Activated T-cell treated with anti-CD3 and anti-CD28 coated beads, Interleukin-2, amount 50 U/mL, for 4 hours (primary cell): ENCODE measurements at regions not wholly inside any gene's neighbourhood (a gene's known extent, or its start where the extent isn't known, plus 50 kb on each side); places are given as distances from the start of the nearest gene placed in this dataset.
"Not testable (repeated sequence)": the region's sequence is repeated elsewhere in the genome, so short reads cannot be mapped to it uniquely, and the experiment has no call there.

Source experiments
- ATAC-seq, 2 donors: fragments of 200-7000 bp; cut with Tn5 transposase; one replicate each; pipeline ENCODE4 v1.10.0; 2021
- DNase-seq: peaks from one replicate; pipeline ENCODE4 v3.0.0-alpha.2; 2020
- H3K27me3 Mint-ChIP-seq: one replicate; pipeline ENCODE4 v1.8.0; 2021; ENCODE audit warnings: low read depth, mixed read lengths
- H3K36me3 Mint-ChIP-seq: one replicate; pipeline ENCODE4 v1.8.0; 2022; ENCODE audit warnings: mixed read lengths; ENCODE audit not compliant: insufficient read depth
- H3K4me1 Mint-ChIP-seq: one replicate; pipeline ENCODE4 v1.8.0; 2021; ENCODE audit warnings: low read depth, mixed read lengths
- H3K4me3 Mint-ChIP-seq: one replicate; pipeline ENCODE4 v1.8.0; 2021; ENCODE audit warnings: mild to moderate bottlenecking, moderate library complexity, mixed read lengths
- H3K9me3 Mint-ChIP-seq: one replicate; pipeline ENCODE4 v1.8.0; 2021; ENCODE audit warnings: mixed read lengths

DNA sequence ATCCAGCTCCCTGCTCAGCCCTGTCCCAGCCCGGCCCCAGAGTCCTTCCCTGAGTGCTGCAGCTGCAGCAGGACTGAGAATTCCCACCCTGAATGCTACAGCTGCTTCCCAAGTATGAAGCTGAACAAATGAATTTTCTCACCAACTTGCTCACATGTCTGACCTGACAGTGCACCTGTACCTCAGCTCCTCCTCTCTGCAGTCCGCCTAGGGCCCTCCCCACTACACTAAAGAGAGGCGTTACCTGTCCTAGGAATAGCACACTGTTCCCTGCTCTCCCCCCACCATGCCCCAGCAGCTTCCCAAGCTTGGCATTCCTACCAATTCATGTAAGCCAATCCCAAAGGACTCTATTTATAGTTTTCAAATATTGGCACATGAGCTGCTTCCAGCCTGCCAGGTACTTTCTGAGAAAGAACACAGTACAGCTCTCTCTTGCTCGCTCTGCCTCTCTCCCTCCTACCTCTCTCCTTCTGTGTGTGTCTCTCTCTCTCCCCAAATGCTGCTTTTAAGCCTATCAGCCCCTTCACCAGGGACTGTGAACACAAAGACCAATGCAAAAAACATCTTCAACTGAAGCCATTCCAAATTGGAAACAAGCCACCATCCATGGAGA is 400.1 kb downstream of the TNS3 start:
- H3K4me3 Mint-ChIP-seq = no peak overlapping the region
- ATAC-seq (no peak), DNase-seq (no peak)
- no peaks in the 10 kb centered on the region for H3K9me3 Mint-ChIP-seq
- no peaks in the 10 kb centered on the region for H3K36me3 Mint-ChIP-seq
- H3K4me1 Mint-ChIP-seq = no peaks in the 10 kb centered on the region
- no peaks in the 10 kb centered on the region for H3K27me3 Mint-ChIP-seq

DNA sequence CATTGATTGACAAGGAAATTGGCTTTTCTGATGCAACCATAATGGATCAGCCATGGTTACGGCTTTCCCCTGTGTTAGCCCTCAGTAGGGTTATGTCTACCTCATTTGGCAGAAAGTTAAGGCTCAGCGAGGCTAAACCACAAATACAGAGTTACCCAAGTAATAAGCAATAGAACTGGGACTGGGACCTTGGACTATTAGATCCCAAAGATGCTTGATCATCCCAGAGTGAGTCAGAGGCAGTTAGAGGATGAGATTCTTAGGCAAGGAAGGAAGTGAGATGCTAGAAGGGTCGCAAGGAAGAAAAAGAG is 401.4 kb downstream of the TNS3 start:
- Mint-ChIP-seq H3K27me3 (no peaks in the 10 kb centered on the region), H3K9me3 (peaks cover 6% of the 10 kb centered on the region), H3K4me1 (no peaks in the 10 kb centered on the region), H3K4me3 (no peak overlapping the region), H3K36me3 (no peaks in the 10 kb centered on the region)
- ATAC-seq (no peak), DNase-seq (no peak)

DNA sequence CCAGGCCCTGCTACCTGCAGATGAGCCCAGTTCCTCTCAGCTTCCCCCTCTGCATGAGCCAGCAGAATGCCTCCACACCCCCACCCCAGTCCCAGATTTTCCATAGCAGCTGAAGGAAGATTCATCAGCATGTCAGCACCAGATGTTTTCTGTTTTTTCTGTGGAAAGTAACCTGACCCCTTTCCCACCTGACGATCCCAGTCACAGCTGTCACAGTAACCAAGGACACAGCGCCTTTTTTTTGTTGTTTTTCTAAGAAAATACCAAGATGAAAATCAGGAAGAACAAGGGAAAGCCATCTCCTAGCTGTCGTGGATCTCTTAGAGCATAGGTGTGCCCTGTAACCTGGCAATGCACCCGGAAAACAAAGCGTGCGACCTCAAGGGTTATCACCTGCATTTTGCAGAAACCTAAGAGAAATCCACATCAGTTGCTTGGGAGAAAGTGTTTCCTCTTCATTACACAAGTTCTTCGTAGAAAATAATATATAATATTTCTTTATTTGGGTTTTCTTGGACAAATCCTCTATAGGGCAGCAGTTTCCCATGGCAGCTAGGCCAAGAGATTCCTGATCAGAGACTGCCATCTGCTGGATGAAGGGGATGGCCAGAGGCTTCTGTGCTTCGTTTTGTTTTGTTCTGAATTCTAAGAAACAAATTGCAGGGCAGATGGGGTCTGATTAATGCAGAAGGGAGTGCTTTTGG is 401.9 kb downstream of the TNS3 start:
- Mint-ChIP-seq H3K4me1 (no peaks in the 10 kb centered on the region), H3K27me3 (no peaks in the 10 kb centered on the region), H3K4me3 (no peak overlapping the region), H3K36me3 (no peaks in the 10 kb centered on the region), H3K9me3 (peaks cover 6% of the 10 kb centered on the region)
- no peak for ATAC-seq
- no peak for DNase-seq

DNA sequence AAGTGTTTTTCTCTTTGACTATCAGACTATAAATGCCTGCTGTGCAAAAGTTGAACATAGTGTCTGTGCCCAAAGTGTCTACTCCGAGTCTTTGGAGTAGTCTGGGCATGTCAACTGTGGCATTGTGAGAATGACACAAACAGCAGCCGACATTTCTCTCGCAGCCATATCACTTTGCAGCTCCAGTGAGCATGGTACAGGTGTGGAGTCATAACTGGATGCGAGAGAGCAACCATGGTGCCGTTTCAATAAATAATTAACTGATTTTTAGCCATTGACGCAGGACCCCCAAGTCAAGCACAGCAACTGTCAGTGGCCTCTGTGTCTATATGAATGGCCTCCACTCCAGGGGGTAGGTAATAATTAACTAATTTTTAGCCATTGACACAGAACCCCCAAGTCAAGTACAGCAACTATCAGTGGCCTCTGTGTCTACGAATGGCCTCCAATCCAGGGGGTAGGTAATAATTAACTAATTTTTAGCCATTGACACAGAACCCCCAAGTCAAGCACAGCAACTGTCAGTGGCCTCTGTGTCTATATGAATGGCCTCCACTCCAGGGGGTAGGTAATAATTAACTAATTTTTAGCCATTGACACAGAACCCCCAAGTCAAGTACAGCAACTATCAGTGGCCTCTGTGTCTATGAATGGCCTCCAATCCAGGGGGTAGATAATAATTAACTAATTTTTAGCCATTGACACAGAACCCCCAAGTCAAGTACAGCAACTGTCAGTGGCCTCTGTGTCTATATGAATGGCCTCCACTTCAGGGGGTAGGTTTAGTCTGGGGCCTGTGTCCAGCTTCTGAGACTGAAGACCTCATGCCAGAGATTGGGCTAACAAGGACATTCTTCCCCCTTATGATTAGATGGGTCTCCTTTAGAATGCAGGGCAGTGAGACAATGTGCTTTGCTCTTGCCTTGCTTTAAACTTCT is 409.0 kb downstream of the TNS3 start:
- H3K4me1 Mint-ChIP-seq, H3K9me3 Mint-ChIP-seq, H3K4me3 Mint-ChIP-seq, H3K27me3 Mint-ChIP-seq, H3K36me3 Mint-ChIP-seq, DNase-seq, ATAC-seq: not testable (repeated sequence)

DNA sequence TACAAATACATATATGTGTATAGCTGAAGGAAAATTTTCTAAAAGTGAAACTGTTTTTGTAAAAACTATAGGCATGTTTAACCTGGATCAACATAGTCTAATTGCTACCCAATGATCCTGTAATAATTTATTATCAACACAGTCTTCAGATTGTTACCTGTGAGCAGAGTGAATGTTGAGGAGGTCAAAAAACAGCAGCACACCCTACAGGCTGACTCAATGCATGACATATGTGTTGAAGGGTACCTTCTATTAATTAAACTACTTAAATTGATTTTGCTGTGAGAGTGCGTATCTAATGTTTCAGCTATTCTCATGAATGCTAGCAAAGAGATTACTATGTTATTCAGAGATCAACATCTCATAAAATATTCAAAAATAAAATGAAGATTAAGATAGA is 411.4 kb downstream of the TNS3 start:
- no peaks in the 10 kb centered on the region for H3K9me3 Mint-ChIP-seq
- no peaks in the 10 kb centered on the region for H3K4me1 Mint-ChIP-seq
- no peak for DNase-seq
- ATAC-seq = no peak
- H3K36me3 Mint-ChIP-seq = no peaks in the 10 kb centered on the region
- H3K27me3 Mint-ChIP-seq = no peaks in the 10 kb centered on the region
- H3K4me3 Mint-ChIP-seq = no peak overlapping the region

DNA sequence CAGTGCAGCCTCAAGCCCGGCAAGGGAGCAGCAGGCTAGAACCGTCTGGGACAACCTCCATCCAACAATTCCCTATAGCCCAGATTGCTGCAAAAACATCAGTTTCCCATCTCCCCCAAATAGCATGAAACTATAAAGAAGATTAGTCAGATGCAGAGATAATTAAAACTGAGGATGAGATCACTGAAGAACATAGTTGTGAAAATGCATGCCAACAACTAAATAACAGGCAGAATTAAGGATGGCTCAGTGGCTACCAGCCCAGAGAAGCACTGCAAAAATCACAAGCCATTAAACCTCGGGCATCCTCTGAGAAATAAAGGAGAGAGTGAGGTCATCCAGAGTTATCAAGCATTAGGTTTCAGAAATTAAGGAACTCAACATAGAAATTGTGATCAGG is 427.1 kb downstream of the TNS3 start:
- no peak for DNase-seq
- Mint-ChIP-seq H3K27me3 (peaks cover 2% of the 10 kb centered on the region), H3K4me1 (no peaks in the 10 kb centered on the region), H3K36me3 (no peaks in the 10 kb centered on the region), H3K9me3 (no peaks in the 10 kb centered on the region), H3K4me3 (no peak overlapping the region)
- ATAC-seq = no peak

DNA sequence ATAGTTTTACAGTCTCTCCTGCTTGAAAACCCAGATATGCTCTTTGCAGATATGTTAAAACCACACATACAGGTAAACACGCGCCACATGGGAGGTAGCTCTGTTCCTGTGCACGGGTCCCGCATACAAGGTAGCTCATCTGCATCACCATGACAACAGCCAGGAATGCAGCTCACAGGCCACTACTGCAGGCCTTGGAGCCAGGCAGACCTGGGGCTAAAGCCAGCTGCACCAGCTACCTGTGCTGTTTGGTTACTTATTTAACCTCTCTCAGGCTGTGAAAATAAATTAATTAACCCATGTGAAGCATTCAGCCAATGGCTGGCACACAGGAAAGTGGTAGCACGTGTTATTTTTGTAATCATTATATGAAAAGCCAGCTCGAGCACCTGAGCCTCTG is 428.3 kb downstream of the TNS3 start:
- ATAC-seq = no peak
- no peak for DNase-seq
- Mint-ChIP-seq H3K36me3 (no peaks in the 10 kb centered on the region), H3K4me1 (no peaks in the 10 kb centered on the region), H3K27me3 (peaks cover 2% of the 10 kb centered on the region), H3K4me3 (no peak overlapping the region), H3K9me3 (no peaks in the 10 kb centered on the region)

DNA sequence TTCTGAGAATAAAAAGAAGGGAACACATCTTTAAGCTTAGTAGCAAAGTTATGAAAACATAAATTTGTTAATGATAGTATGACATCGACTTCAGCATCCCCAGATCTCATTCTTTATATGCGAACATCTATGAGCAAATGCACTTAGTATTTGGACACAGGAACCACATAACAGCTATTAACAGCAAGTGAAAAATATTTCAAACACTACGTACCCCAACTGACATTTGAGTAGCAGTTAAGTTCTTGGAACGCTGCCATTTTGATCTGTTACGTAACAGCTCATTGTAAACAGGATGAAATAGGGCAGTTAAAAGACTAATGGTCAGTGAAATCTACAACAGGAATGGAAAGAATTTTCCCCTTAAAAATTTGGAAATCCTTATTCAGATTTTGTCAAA is 428.9 kb downstream of the TNS3 start:
- H3K4me3 Mint-ChIP-seq = no peak overlapping the region
- no peak for ATAC-seq
- H3K36me3 Mint-ChIP-seq = no peaks in the 10 kb centered on the region
- no peaks in the 10 kb centered on the region for H3K4me1 Mint-ChIP-seq
- DNase-seq = no peak
- no peaks in the 10 kb centered on the region for H3K9me3 Mint-ChIP-seq
- H3K27me3 Mint-ChIP-seq = peaks cover 2% of the 10 kb centered on the region

DNA sequence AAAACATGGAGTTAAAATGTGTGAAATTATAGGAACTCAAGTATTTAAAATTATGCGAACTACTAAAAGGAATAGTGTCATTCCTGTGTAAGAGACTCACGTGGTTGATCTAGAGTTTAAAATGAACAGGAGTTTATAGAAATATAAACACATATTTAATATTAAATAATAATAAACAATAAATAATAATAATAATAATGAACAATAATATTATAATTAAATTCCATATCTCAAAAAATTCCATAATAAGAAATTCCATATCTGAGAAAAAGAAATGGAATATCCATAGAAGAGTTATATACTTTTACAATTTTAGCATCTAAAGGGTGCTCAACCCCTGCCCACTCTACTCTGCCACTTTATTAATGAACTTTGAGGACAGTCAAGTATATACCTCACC is 429.6 kb downstream of the TNS3 start:
- DNase-seq = no peak
- Mint-ChIP-seq H3K4me1 (no peaks in the 10 kb centered on the region), H3K27me3 (peaks cover 2% of the 10 kb centered on the region), H3K9me3 (no peaks in the 10 kb centered on the region), H3K4me3 (no peak overlapping the region), H3K36me3 (no peaks in the 10 kb centered on the region)
- no peak for ATAC-seq

DNA sequence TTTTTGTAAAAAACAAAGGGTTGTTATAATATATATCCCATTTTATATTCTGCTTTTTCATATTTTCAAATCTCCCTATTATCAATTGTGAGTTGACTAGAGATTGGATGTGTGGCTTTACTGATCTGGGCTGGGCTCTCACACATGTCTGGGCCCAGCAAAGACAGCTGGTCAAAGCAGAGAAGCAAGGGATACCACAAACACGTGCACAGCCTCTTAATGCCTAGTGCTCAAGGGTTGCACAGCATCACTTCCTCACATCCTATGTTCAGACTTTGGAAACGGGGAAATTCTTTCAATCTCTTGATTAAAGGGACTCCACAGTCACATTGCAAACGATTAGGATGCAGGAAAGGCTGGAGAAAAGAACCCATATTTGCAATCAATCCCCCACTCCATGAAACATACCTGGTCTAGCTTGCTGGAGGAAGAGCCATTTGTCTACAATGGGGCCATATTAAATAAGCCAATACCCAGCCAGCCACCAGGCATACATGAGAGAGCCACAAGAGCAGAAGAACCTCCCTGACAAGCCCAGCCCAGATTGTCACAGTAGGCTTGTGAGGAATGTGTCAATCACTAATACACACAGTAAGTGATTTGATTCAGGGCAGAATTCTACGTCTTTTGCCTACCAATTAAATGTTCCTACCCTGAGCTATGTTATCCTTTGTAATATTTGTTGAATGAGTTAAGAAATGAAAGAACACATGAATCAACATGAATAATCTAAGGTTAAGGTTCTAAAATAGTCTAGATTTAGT is 431.2 kb downstream of the TNS3 start:
- Mint-ChIP-seq H3K36me3 (no peaks in the 10 kb centered on the region), H3K4me1 (no peaks in the 10 kb centered on the region), H3K27me3 (peaks cover 2% of the 10 kb centered on the region), H3K4me3 (no peak overlapping the region), H3K9me3 (no peaks in the 10 kb centered on the region)
- ATAC-seq = no peak
- DNase-seq = no peak

DNA sequence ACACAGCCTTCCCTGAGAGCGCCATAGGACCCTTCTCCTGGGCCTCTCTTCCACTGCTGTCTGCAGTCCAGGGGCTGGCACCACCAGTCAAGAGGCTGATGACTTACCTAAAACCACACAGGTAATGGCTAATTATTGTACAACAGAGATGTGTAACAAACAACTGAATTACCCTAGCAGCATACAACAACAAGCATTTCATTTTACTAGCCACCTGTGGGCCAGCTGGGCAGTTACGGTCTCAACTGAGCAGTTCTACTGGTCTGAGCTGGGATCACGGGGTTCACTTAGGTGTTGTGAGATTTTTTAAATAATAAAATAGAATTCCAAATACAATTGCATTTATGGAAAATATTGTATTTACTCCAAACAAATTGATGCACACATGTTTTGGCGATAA is 431.9 kb downstream of the TNS3 start:
- ATAC-seq = no peak
- H3K36me3 Mint-ChIP-seq = no peaks in the 10 kb centered on the region
- no peaks in the 10 kb centered on the region for H3K4me1 Mint-ChIP-seq
- no peak overlapping the region for H3K4me3 Mint-ChIP-seq
- DNase-seq = no peak
- peaks cover 2% of the 10 kb centered on the region for H3K27me3 Mint-ChIP-seq
- no peaks in the 10 kb centered on the region for H3K9me3 Mint-ChIP-seq

DNA sequence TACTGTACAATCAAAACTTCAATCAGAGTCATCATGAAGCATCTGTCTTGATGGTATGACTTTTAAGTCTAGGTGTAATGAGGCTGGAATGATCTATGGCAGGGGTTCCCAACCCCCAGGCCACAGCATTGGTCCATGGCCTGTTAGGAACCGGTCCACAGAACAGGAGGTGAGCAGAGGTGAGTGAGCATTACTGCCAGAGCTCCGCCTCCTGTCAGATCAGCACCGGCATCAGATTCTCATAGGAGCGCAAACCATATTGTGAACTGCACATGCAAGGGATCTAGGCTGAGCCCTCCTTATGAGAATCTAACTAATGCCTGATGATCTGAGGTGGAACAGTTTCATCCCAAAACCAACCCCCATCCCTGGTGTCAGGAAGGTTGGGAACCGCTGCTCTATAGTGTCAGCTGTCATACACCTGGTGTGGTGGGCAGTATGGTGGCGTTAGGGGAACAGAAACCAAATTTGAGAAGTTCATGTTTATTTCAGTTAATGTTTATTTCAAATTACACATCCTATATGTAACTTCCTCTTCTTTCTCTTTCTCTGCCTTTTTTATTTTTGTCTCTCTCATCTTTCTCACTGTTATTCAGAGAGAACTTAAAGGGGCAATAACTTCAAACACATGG is 432.6 kb downstream of the TNS3 start:
- Mint-ChIP-seq H3K27me3 (peaks cover 2% of the 10 kb centered on the region), H3K9me3 (no peaks in the 10 kb centered on the region), H3K4me1 (no peaks in the 10 kb centered on the region), H3K4me3 (no peak overlapping the region), H3K36me3 (no peaks in the 10 kb centered on the region)
- ATAC-seq (no peak), DNase-seq (no peak)

DNA sequence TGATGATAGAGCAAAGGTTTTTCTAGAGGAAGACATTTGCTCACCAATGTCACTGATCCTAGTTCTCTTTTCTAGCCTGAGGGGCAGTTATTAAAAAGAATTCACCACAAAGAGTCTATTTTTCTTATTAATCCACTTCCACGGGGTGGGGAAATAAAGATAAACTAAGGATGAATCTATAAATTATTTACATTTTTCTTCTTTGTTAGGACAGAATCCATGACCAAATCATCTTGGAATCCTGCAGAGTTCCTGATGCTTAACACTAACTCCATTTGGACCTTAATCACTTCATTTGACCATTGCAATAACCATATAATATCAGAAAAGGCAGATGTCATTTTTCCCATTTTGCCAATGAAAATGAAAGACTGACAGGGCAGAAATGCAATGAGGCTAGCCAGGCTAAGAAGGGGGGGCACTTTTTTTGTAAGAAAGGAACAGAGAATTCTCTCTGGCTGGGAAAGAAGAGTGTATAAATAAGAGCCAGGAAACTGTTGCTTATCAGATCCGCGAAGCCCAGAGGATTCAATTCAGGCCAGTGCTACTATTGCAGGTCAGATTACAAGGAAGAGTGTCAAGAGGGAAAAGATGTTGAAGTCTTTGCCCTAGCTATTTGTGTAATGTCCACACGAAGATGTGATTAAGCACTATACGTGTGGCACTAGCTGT is 433.2 kb downstream of the TNS3 start:
- Mint-ChIP-seq H3K27me3 (no peaks in the 10 kb centered on the region), H3K4me3 (no peak overlapping the region), H3K4me1 (no peaks in the 10 kb centered on the region), H3K36me3 (no peaks in the 10 kb centered on the region), H3K9me3 (no peaks in the 10 kb centered on the region)
- ATAC-seq (no peak), DNase-seq (no peak)
